GM18951 (cell line): ENCODE measurements at regions not wholly inside any gene's neighbourhood (a gene's known extent, or its start where the extent isn't known, plus 50 kb on each side); places are given as distances from the start of the nearest gene placed in this dataset.
"Not testable (repeated sequence)": the region's sequence is repeated elsewhere in the genome, so short reads cannot be mapped to it uniquely, and the experiment has no call there.

ENCODE experiments used
- POLR2A ChIP-seq: IDR thresholded peaks from 4 replicates; pipeline ENCODE4 v1.6.1; 2011; ENCODE audit warnings: mild to moderate bottlenecking; ENCODE audit not compliant: insufficient read length, insufficient read depth; ENCODE audit errors: extremely low read depth
- in situ Hi-C: fragments of 300-500 bp; cut with MboI; formaldehyde crosslinking; loops from one replicate; pipeline ENCODE4 v1.12.0; 2022; ENCODE audit warnings: low sequenced_read_pairs, mixed read lengths, inconsistent platforms; ENCODE audit not compliant: unreplicated experiment

DNA sequence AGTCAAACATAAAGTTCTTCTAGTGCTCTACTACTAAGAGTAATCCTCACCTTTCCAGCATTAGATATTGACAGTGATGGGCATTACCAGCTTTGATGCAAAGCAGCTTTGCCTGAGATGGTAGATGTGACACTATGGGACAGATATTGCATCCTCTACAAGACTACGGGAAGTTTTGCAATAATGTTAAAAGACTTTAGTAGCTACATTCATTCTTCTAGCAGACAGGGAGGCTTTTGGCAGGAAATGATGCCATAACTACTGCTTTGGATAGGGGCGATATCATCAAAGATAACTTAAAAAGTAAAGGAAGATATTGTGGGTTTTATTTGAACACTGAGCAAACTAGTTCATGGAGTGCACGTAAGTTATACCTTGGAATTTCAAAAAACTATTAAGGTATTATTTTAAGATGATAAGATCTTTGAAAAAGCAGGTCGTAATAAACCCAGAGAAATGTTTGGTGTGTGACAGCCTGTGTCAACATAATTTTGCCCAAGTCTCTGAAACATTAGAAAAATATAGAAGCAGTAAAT, 368.3 kb upstream of the TMPRSS15 start:
- in situ Hi-C loops, result no loop called here
- no peak for TF ChIP-seq POLR2A

DNA sequence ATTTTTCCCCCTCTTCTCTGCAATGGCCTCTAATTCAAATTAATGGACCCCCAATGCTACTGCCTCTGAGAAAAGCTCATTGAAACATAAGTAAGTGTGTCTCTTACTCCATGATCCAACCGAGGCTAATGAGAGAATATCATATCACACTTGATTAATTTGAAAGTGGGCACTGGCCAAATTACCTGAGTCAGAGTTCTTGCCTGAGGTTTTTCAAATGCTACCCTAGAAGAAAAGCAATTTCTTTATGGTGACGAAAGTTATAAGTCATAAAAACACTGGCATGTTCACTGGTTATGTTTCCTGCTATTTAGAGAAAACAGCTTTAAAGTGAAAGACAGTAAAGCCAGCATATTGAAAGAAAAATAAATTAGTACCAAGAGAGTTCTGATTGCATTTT, 368.8 kb upstream of the TMPRSS15 start:
- TF ChIP-seq POLR2A, result no peak
- in situ Hi-C loops, result no loop called here

DNA sequence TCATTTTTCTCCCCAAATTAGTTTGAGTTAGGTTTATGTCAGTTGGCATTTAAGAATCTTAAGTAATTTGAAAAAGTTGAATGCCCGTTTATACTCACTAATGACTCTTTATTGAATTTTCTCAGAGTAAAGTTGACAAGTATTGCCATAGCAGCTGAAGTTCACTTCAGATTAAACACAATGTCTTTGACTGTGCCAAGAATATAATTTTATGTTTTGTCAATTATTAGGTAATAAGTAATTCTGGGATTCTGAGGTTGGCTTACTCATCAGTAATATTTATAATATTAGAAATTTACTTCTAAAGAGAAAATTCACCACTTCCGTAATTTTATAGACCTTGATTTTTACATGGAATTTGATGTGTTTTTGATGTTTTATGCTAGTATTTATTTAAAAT, 369.3 kb upstream of the TMPRSS15 start:
- in situ Hi-C loops, result no loop called here
- no peak for TF ChIP-seq POLR2A

DNA sequence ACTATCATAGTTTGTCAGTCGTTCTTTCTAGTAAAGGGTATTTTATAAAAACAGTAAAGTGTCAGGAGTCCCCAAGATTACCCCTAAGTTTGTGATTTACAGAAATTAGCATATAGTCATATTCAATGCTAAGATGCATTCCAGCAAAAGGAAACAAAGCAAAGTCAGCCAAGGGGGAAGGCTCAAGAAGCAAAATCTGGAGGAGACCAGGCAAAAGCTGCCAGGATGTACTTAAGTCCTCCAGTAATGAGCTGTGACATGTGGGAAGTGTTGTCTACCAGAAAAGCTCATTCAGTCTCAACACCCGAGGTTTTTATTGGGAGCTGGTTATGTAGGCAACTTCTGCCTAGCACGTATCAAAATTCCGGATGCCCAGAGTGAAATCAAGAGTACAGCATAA, 373.4 kb upstream of the TMPRSS15 start:
- in situ Hi-C loops, result no loop called here
- TF ChIP-seq POLR2A, result no peak

DNA sequence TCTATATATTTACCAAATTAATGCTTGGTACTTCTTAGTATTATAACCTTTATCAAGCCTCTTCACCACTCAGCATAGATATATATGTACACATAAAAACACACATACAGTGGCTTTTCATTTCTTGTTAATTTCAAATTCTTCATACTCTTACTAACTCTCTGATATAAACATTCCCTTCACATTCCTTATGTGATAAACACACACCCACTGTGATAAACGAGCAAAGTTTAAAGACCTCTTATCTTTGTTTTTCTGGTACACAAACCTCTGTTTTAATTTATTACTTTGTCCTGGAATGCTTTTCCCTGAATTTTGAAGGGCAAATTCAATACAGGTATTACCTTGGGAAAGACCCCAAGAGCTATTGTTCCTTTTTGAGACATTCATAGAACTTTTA, 379.1 kb upstream of the TMPRSS15 start:
- in situ Hi-C loops, result no loop called here
- TF ChIP-seq POLR2A, result no peak

DNA sequence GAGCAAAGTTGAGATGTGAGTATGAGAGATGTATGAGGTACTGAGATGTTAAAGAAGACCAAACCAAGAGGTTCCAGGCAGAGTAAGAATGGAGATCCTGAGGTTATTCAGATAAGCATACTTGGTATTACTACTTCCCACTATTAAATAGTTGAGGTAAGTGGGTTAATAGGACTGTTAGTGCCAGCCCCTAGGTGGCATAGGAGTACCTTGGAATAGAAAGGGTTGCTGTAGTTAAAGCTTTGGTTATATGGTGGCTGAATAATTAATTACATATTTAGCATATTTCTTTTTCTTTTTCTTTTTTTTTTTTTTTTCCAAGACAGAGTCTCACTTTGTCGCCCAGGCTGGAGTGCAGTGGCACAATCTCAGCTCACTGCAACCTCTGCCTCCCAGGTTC, 397.9 kb upstream of the TMPRSS15 start:
- TF ChIP-seq POLR2A, result no peak
- in situ Hi-C loops, result no loop called here

DNA sequence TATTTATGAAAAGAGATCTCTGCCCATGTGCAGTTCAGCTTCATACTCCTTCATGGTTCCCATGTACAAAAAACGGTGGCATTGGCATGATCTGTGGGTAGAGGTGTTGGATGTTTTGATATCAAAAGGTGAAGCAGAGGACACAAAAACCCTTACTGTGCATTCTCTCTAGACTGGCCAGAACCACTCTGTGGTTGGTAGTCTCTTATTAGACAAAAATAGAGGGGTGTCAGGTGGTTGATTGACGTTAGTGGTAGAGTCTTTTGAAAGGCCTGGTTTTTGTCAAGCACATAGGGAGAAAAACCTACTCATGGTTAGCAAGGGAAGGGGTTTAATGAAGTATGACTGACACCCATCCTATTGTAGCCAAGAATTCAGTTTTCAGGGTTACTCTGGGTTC, 400.0 kb upstream of the TMPRSS15 start:
- in situ Hi-C loops, result no loop called here
- no peak for TF ChIP-seq POLR2A

DNA sequence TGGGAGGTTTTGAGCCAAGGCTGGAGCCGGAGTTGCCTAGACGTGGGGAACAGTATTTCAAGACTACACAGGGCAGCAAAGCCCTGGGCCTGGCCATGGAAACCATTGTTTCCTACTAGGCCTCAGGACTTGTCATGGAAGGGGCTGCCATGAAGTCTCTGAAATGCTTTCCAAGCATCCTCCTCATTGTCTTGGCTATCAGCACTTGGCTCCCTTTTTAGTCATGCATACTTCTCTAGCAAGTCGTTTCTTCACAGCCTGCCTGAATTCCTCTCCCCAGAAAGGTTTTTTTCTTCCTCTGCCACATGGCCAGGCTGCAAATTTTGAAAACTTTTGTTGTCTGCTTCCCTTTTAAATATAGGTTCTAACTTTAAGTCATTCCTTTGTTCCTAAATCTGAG, 406.6 kb upstream of the TMPRSS15 start:
- in situ Hi-C loops, result no loop called here
- TF ChIP-seq POLR2A, result no peak

DNA sequence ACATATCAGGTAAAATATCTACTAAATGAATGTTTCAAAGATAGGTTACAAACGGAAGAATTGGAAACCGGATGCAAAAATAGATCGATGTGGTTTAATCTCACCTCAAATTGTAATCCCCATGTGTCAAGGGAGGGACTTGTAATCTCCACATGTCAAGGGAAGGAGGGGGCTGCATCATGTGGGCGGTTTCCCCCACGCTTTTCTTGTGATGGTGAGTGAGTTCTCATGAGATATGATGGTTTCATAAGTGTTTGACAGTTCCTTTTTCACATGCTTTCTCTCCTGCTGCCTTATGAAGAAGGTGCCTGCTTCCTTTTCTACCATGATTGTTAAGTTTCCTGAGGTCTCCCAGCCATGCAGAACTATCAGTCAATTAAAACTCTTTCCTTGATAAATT, 408.7 kb upstream of the TMPRSS15 start:
- in situ Hi-C loops, result no loop called here
- no peak for TF ChIP-seq POLR2A

DNA sequence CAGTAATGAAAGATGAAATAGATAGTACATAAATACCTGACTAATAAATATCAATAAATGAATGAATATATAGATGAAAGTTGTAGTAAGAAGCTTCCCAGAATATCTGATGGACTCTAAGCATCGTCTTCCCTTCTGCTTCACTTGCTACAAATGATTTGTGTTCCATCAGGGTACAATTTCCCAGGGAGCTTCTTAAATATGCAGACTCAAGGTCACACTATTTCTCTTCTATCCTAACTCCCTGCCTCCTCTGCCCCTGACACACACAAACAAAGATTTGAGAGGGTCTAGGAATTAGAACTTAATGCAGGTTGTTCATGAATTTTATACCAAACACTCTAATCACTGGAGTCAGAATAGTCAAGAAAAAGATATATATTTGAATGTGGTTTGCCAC, 415.9 kb upstream of the TMPRSS15 start:
- no peak for TF ChIP-seq POLR2A
- in situ Hi-C loops, result no loop called here

DNA sequence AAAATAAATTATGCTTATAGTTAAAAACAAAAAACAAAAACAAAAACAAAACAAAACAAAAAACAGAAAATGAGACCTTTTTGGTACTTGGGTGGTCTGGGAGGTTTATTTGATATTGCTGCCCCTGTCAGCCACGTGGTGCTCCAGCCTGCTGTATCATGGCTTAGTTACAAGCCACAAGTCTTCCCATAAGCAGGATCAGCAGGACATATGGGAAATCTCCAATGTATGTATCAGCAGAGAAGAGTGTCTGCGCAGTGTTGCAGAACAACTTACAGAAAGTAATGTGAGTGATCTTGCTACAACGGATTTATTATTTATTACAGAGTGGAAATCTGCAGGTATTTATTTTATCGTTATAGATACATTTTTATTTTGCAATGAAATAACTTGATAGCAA, 423.0 kb upstream of the TMPRSS15 start:
- in situ Hi-C loops, result no loop called here
- TF ChIP-seq POLR2A, result no peak

DNA sequence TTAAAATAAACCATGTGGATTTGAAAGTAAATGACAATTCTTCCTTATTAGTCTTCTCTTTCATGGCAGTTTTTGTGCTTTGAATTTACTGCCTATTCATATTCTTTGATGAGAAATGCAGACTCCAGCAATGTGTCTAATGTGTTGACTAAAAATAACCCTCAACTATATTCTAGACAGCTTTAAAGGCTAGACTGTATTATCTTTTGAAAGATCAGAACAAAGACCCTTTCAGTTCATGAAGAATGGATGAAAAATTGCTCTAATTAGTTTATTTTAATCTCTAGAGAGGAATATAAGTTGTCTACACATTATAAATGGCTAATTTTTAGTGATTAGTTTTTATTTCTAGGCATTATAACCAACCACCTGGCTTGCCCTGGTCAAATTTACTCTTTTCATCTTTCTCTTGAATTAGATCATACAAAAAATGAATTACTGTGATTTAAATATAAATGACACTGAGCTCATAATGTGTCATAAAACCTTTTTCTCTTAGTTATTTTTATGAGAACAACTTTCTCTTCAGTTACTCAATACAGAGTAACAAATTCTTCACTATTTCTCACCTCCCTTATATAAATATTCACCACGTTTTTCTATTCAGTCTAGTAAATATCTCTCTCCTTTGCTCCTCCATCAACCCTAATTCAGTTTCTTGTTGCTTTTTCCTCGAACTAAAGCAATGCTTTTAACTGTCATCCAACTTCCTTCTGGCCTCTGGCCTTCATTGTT, 428.5 kb upstream of the TMPRSS15 start:
- in situ Hi-C loops, result no loop called here
- TF ChIP-seq POLR2A, result no peak

DNA sequence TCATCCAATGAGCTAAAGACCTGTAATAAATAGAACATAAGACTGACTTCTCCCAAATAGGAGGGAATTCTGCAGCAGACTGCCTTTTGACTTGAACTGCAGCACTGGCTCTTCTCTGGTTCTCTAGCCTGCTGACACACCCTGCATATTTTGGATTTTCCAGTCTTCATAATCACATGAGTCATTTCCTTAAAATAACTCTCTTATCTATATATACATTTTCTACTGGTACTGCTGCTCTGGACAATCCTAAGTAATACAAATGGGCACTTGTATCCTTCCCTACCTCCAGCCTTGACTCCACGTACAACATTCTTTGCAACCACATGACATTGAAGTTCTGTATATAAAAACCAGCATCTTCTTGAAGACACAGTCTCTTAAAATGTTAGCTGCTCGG, 429.4 kb upstream of the TMPRSS15 start:
- in situ Hi-C loops, result no loop called here
- TF ChIP-seq POLR2A, result no peak

DNA sequence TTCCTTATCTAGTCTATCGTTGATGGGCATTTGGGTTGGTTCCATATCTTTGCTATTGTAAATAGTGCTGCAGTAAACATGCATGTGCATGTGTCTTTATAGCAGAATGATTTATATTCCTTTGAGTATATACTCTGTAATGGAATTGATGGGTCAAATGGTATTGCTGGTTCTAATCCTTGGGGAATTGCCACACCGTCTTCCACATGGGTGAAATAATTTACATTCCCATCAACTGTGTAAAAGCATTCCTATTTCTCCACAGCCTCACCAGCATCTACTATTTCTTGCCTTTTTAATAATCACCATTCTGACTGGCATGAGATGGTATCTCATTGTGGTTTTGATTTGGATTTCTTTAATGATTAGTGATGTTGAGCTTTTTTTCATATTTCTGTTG, 430.5 kb upstream of the TMPRSS15 start:
- in situ Hi-C loops, result not testable (repeated sequence)

DNA sequence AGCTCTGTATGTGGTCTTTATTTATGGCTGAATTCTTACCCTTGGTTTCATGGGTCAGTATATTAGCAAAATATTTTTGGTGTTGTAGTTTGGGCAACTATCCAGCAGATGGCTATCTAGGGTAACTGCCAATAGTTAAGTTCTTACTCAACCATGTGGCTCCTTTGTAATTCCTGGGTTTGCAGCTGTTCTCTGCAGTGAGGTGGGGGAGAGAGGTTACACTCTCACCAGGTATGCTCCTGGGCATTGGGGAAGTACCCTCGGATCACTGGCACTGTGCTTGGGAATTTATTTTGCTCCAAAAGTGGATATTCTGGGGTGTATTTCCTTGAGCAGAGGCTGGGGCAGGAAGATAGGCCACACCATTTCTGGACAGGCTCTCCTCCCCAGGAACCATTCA, 436.7 kb upstream of the TMPRSS15 start:
- in situ Hi-C loops, result no loop called here
- TF ChIP-seq POLR2A, result no peak

DNA sequence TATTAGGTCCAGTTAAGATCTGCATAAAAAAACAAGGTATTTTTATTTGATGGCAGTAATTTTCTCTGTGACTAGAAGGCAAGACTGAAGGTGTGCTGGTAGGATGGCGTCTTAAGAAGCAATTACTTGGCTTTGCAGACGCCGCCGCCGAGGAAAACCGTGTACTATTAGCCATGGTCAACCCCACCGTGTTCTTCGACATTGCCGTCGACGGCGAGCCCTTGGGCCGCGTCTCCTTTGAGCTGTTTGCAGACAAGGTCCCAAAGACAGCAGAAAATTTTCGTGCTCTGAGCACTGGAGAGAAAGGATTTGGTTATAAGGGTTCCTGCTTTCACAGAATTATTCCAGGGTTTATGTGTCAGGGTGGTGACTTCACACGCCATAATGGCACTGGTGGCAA, 454.0 kb upstream of the TMPRSS15 start:
- in situ Hi-C loops, result not testable (repeated sequence)
